Cardiac fibroblast (primary cell): ENCODE measurements at regions not wholly inside any gene's neighbourhood (a gene's known extent, or its start where the extent isn't known, plus 50 kb on each side); places are given as distances from the start of the nearest gene placed in this dataset.

Experiments used
- DNase-seq, 2 donors: peaks; one replicate each; pipeline versions ENCODE4 v3.0.0 to v3.0.0-alpha.2; 2010; ENCODE audit warnings: low read depth in 2 of 2
- H3K4me3 ChIP-seq, 2 donors: replicated peaks in 1 of 2; 1 replicate in 1 of 2; 2 replicates in 1 of 2; pipeline ENCODE4 v1.5.1; 2011; ENCODE audit warnings: low read depth in 2 of 2, low read length in 2 of 2, mild to moderate bottlenecking in 2 of 2, moderate library complexity in 1 of 2
- CTCF ChIP-seq: IDR thresholded peaks from one replicate; pipeline ENCODE4 v1.5.1; 2011; ENCODE audit warnings: low read depth, mild to moderate bottlenecking, low read length, inconsistent platforms

- DNase-seq = no peak
- no peak for TF ChIP-seq CTCF
- H3K4me3 ChIP-seq = no peak overlapping the region
Measured at GRCh38 chr17:77853191-77853977, 105.1 kb upstream of the TNRC6C start.

- DNase-seq = no peak
- no peak for TF ChIP-seq CTCF
Measured at GRCh38 chr17:77854083-77854758, 104.3 kb upstream of the TNRC6C start.

GRCh38 chr17:77854759-77855745, 103.5 kb upstream of the TNRC6C start:
- no peak for DNase-seq
- TF ChIP-seq CTCF = no peak
- H3K4me3 ChIP-seq = no peak overlapping the region

More at GRCh38 chr17:77854083-77854758, 104.3 kb upstream of the TNRC6C start:
- no peak overlapping the region for H3K4me3 ChIP-seq

- H3K4me3 ChIP-seq = no peak overlapping the region
- no peak for DNase-seq
- TF ChIP-seq CTCF = no peak
Measured at GRCh38 chr17:77856551-77857305, 101.8 kb upstream of the TNRC6C start.

- DNase-seq = no peak
- no peak overlapping the region for H3K4me3 ChIP-seq
- no peak for TF ChIP-seq CTCF
Measured at GRCh38 chr17:77857306-77857555, 101.3 kb upstream of the TNRC6C start.

- H3K4me3 ChIP-seq = no peak overlapping the region
- no peak for DNase-seq
- no peak for TF ChIP-seq CTCF
Measured at GRCh38 chr17:77857613-77858012, 100.9 kb upstream of the TNRC6C start.
